Activated CD4-positive, CD25-positive, alpha-beta regulatory T cell treated with anti-CD3 and anti-CD28 coated beads, Interleukin-2, amount 50 U/mL, for 24 hours (primary cell): ENCODE measurements at regions not wholly inside any gene's neighbourhood (a gene's known extent, or its start where the extent isn't known, plus 50 kb on each side); places are given as distances from the start of the nearest gene placed in this dataset.

Experiments used
- ATAC-seq, 2 donors: fragments of 150-1000 bp; cut with Tn5 transposase; one replicate each; pipeline ENCODE4 v1.10.0; 2021; ENCODE audit warnings: mild to moderate bottlenecking in 1 of 2, moderate library complexity in 1 of 2

GRCh38 chr12:25005376-25005775 is 56.5 kb upstream of the BCAT1 start:
- ATAC-seq: no peak

- ATAC-seq: no peak
Observed at GRCh38 chr12:25004447-25004846, 55.5 kb upstream of the BCAT1 start.

GRCh38 chr12:25001311-25001710 is 52.4 kb upstream of the BCAT1 start:
- no peak for ATAC-seq
